ENCODE measurements at regions not wholly inside any gene's neighbourhood (a gene's known extent, or its start where the extent isn't known, plus 50 kb on each side); places are given as distances from the start of the nearest gene placed in this dataset.

GRCh38 chr17:31690151-31690551, 168.9 kb downstream of the COPRS start:
- intact Hi-C loops (cut with micrococcal nuclease) (no loop called here), dilution Hi-C loops (cut with MboI; ENCODE audit: extremely low pct_ligation_motif_present, low sequenced_read_pairs) (no loop called here)
- peaks cover 1 to 8% of the 10 kb centered on the region in 2 experiments for H3K27me3 ChIP-seq (ENCODE audit: control insufficient read depth in 2 of 2, insufficient read depth in 2 of 2, low read length in 2 of 2)
- no peak overlapping the region for H3K9ac ChIP-seq (replicated peaks; ENCODE audit: extremely low read depth, insufficient read depth, low read length)
- no peak overlapping the region for H3K27ac ChIP-seq (ENCODE audit: insufficient read depth, low read depth, low read length)
- H4K20me1 ChIP-seq (replicated peaks; ENCODE audit: control insufficient read depth, extremely low read depth, insufficient read depth, low read length): no peaks in the 10 kb centered on the region
- no TSS peak for BruUV-seq (replicated peaks)
- ChIA-PET POLR2A (no interaction called here), CTCF (interaction anchor here (1.0 kb wide), 1 partner anchor 43 kb away, joined by 3 read pairs; no protein-coding TSS in a partner anchor)
- H3K79me2 ChIP-seq (ENCODE audit: control insufficient read depth, insufficient read depth, low read length): no peaks in the 10 kb centered on the region
- no peak overlapping the region for H2AFZ ChIP-seq (ENCODE audit: low read depth, low read length)
- H3K36me3 ChIP-seq (ENCODE audit: control insufficient read depth in 2 of 2, extremely low read depth in 1 of 2, insufficient read depth in 2 of 2, low read length in 2 of 2): no peaks in the 10 kb centered on the region
- no peaks in the 10 kb centered on the region for H3K9me3 ChIP-seq (replicated peaks; ENCODE audit: control insufficient read depth, insufficient read depth, low read length)
- H3K4me3 ChIP-seq (replicated peaks in 1 of 3; ENCODE audit: insufficient read depth in 1 of 3, low read depth in 1 of 3, low read length in 3 of 3): no peak overlapping the region
- H3K9me1 ChIP-seq (replicated peaks; ENCODE audit: control insufficient read depth, extremely low read depth, insufficient read depth, low read length): no peaks in the 10 kb centered on the region
- no peak for FAIRE-seq
- no peak for DNase-seq (ENCODE audit: low read depth, low spot score)
- H3K4me1 ChIP-seq (ENCODE audit: control insufficient read depth, extremely low read depth, insufficient read depth, low read length): no peaks in the 10 kb centered on the region
- TF ChIP-seq FOS (IDR thresholded peaks at IDR 0.05; ENCODE audit: borderline replicate concordance, insufficient read depth, low read length): no peak
- TF ChIP-seq EZH2 (IDR thresholded peaks at IDR 0.05; ENCODE audit: borderline replicate concordance, low read depth, low read length, severe bottlenecking): no peak
- no peak for TF ChIP-seq GATA2 (IDR thresholded peaks at IDR 0.05; ENCODE audit: insufficient read depth, insufficient read length, low read depth, low read length)
- TF ChIP-seq MYC (IDR thresholded peaks at IDR 0.05; ENCODE audit: low read depth, low read length): no peak
- no peak for TF ChIP-seq JUN (IDR thresholded peaks at IDR 0.05; ENCODE audit: borderline replicate concordance, insufficient read depth, insufficient read length, low read depth)
- no peak for TF ChIP-seq CTCF (IDR thresholded peaks at IDR 0.05; ENCODE audit: extremely low read depth in 1 of 2, insufficient read depth in 1 of 2, low read depth in 1 of 2, low read length in 2 of 2)
- TF ChIP-seq POLR2AphosphoS5 (IDR thresholded peaks at IDR 0.05; ENCODE audit: insufficient read depth, low read depth, low read length): no peak
- no peak for TF ChIP-seq MAX (IDR thresholded peaks at IDR 0.05; ENCODE audit: insufficient read depth, insufficient read length)
- no peak for TF ChIP-seq POLR2A (IDR thresholded peaks at IDR 0.05; ENCODE audit: low read depth, low read length)
- H3K4me2 ChIP-seq (ENCODE audit: insufficient read depth, low read length): no peak overlapping the region
